Pancreas (tissue), 10 donors: ENCODE measurements at regions not wholly inside any gene's neighbourhood (a gene's known extent, or its start where the extent isn't known, plus 50 kb on each side); places are given as distances from the start of the nearest gene placed in this dataset.

ENCODE experiments used
- ATAC-seq, 4 donors: fragments of 200-7000 bp; cut with Tn5 transposase; one replicate each; pipeline versions ENCODE4 v1.8.0 to v1.9.1; 2020; ENCODE audit warnings: mild to moderate bottlenecking in 4 of 4, moderate library complexity in 4 of 4
- DNase-seq, 6 donors: peaks; one replicate each; pipeline ENCODE4 v3.0.0-alpha.2; 2020
- FAIRE-seq: peaks from 2 replicates; lab custom pipeline; 2012; peaks lifted over from hg19 to GRCh38; lab: Jason Lieb, UNC
- H3K27ac ChIP-seq, 4 donors: fragments of 200-600 bp; sonication (generic); 1 replicate in 3 of 4; 2 replicates in 1 of 4; pipeline versions ENCODE4 v1.5.0 to v1.8.0; 2020
- H3K27me3 ChIP-seq, 4 donors: fragments of 200-600 bp; one replicate each; pipeline ENCODE4 v1.8.0; 2021
- H3K36me3 ChIP-seq, 3 donors: fragments of 200-600 bp; sonication (generic) in 1 of 3; one replicate each; pipeline versions ENCODE4 v1.5.0 to v1.8.0; 2020 to 2021
- H3K4me1 ChIP-seq, 3 donors: fragments of 200-600 bp; one replicate each; pipeline ENCODE4 v1.8.0; 2021
- H3K4me3 ChIP-seq, 4 donors: fragments of 200-600 bp; sonication (generic) in 2 of 4; one replicate each; pipeline versions ENCODE4 v1.5.0 to v1.8.0; 2020 to 2021
- H3K9me3 ChIP-seq, 4 donors: fragments of 200-600 bp; one replicate each; pipeline ENCODE4 v1.8.0; 2021
- CTCF ChIP-seq, 4 donors: fragments of 200-600 bp; sonication (generic) in 3 of 4; IDR thresholded peaks; one replicate each; pipeline versions ENCODE4 v1.5.0 to v1.8.0; 2021; ENCODE audit warnings: antibody characterized with exemption in 4 of 4
- WGBS, 2 donors: extraction: QIAGEN DNeasy Blood & Tissue Kit; methylation state at CpG; one replicate each; pipeline ENCODE4 v1.1.7; 2013; 5-methylcytosine and 5-hydroxymethylcytosine counted together
- intact Hi-C, 3 donors: fragments of 100-400 bp; cut with DNase I; formaldehyde crosslinking; loops; one replicate each; pipeline versions ENCODE4 v1.11.1 to v1.14.2; 2022
- donor health status: healthy with polysubstance abuse.
- donor health status: DM: no; HTN: no; CAD: no; lungs with moderate emphysema.
- donor health status: DM: no; HTN: no; CAD: no.
- donor health status: control.
- donor health status: control.
- donor health status: Bipolar disorder and iron deficiency.
- donor health status: DM: yes; HTN: yes; CAD: no.
- donor health status: DM: no; HTN: no; CAD: no.
- donor health status: DM: no; HTN: no; CAD: no.
- donor health status: DM: yes; HTN: yes; CAD: no.

- no peak for FAIRE-seq
- Histone ChIP-seq H3K27ac (no peak overlapping the region), H3K36me3 (no peaks in the 10 kb centered on the region), H3K4me1 (no peaks in the 10 kb centered on the region), H3K9me3 (no peaks in the 10 kb centered on the region), H3K4me3 (no peak overlapping the region), H3K27me3 (no peaks in the 10 kb centered on the region)
- no peak for TF ChIP-seq CTCF (IDR thresholded peaks at IDR 0.05)
- whole genome bisulfite sequencing, 2 donors, result 63 to 89% methylated on average over 10 of the region's 10 CpGs
- intact Hi-C loops, result no loop called here
- ATAC-seq, result no peak
- DNase-seq, result no peak
Observed at GRCh38 chr10:131011936-131012640, 299.4 kb downstream of the TCERG1L start.

- no peak for DNase-seq
- no peaks in the 10 kb centered on the region for H3K36me3 ChIP-seq
- H3K9me3 ChIP-seq, result no peaks in the 10 kb centered on the region
- no peak for ATAC-seq
- WGBS, 2 donors, result 43 to 60% methylated on average over 5 of the region's 5 CpGs
- H3K27ac ChIP-seq, result no peak overlapping the region
- H3K4me3 ChIP-seq, result no peak overlapping the region
- H3K4me1 ChIP-seq, result no peaks in the 10 kb centered on the region
- H3K27me3 ChIP-seq, result no peaks in the 10 kb centered on the region
- intact Hi-C loops, result no loop called here
- no peak for TF ChIP-seq CTCF (IDR thresholded peaks at IDR 0.05)
- FAIRE-seq, result no peak
Observed at GRCh38 chr10:131012641-131012985, 298.9 kb downstream of the TCERG1L start.

- FAIRE-seq (no peak), DNase-seq (no peak)
- WGBS, 2 donors, result 68 to 81% methylated on average over 17 of the region's 17 CpGs
Observed at GRCh38 chr10:131013281-131013912, 298.1 kb downstream of the TCERG1L start.

GRCh38 chr10:131014271-131014670 lies 297.2 kb downstream of the TCERG1L start:
- DNase-seq (no peak), FAIRE-seq (no peak), ATAC-seq (no peak)
- WGBS, 2 donors, result 72 to 91% methylated on average over 3 of the region's 3 CpGs
- H3K9me3 ChIP-seq, result no peaks in the 10 kb centered on the region
- no peaks in the 10 kb centered on the region for H3K4me1 ChIP-seq
- no peak overlapping the region for H3K4me3 ChIP-seq
- intact Hi-C loops, result no loop called here
- TF ChIP-seq CTCF (IDR thresholded peaks at IDR 0.05), result no peak
- H3K27me3 ChIP-seq, result no peaks in the 10 kb centered on the region
- H3K27ac ChIP-seq, result no peak overlapping the region
- no peaks in the 10 kb centered on the region for H3K36me3 ChIP-seq

More at GRCh38 chr10:131013281-131013912, 298.1 kb downstream of the TCERG1L start:
- no peak overlapping the region for H3K4me3 ChIP-seq
- H3K9me3 ChIP-seq, result no peaks in the 10 kb centered on the region
- no peaks in the 10 kb centered on the region for H3K4me1 ChIP-seq
- intact Hi-C loops, result no loop called here
- no peaks in the 10 kb centered on the region for H3K27me3 ChIP-seq
- TF ChIP-seq CTCF (IDR thresholded peaks at IDR 0.05), result no peak
- no peak overlapping the region for H3K27ac ChIP-seq
- no peaks in the 10 kb centered on the region for H3K36me3 ChIP-seq
- no peak for ATAC-seq

GRCh38 chr10:131015271-131015670 lies 296.2 kb downstream of the TCERG1L start:
- no peak for ATAC-seq
- TF ChIP-seq CTCF (IDR thresholded peaks at IDR 0.05), result no peak
- no peak overlapping the region for H3K27ac ChIP-seq
- WGBS, 2 donors, result 76 to 86% methylated on average over 9 of the region's 9 CpGs
- intact Hi-C loops, result no loop called here
- H3K9me3 ChIP-seq, result no peaks in the 10 kb centered on the region
- H3K4me1 ChIP-seq, result no peaks in the 10 kb centered on the region
- DNase-seq, result no peak
- no peak overlapping the region for H3K4me3 ChIP-seq
- FAIRE-seq, result no peak
- no peaks in the 10 kb centered on the region for H3K27me3 ChIP-seq
- no peaks in the 10 kb centered on the region for H3K36me3 ChIP-seq
